RCC 7860 (cell line): ENCODE measurements at regions not wholly inside any gene's neighbourhood (a gene's known extent, or its start where the extent isn't known, plus 50 kb on each side); places are given as distances from the start of the nearest gene placed in this dataset.
"Not testable (repeated sequence)": the region's sequence is repeated elsewhere in the genome, so short reads cannot be mapped to it uniquely, and the experiment has no call there.

Experiments
- DNase-seq: peaks from one replicate; pipeline ENCODE4 v3.0.0-alpha.2; 2015; ENCODE audit warnings: low spot score
- FAIRE-seq: peaks from 2 replicates; lab custom pipeline; 2012; peaks lifted over from hg19 to GRCh38; lab: Jason Lieb, UNC

DNA sequence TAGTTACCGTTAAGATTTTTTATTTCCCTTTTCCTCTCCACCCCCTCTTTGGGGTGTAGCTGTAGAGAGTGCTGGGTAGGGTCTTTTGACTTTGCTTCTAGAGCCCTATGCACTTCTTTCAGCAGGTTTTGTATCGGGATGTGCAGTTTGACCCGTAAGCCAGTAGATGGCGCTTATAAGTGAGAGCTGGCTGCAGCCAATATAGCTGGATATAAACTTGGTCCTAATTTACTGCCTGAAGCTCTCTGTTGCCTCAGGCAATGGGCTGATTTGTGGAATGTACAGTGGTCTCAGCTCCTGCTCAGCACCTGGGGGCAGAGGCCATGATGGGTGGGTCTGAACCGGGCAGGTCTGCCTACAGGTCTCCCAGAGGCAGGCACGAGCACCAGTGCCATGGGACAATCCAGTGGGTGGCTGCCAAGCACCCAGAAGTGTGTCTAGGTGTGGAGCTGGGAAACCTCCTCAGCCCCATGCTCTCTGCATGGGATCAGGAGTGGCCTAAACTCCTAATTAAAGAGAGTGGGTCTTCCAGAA is 146.5 kb downstream of the SPANXN1 start:
- DNase-seq = peak; percentile 4
- no peak for FAIRE-seq

- DNase-seq (no peak), FAIRE-seq (no peak)
These were observed 147.0 kb downstream of the SPANXN1 start for GRCh38 chrX:145394344-145394743.

DNA sequence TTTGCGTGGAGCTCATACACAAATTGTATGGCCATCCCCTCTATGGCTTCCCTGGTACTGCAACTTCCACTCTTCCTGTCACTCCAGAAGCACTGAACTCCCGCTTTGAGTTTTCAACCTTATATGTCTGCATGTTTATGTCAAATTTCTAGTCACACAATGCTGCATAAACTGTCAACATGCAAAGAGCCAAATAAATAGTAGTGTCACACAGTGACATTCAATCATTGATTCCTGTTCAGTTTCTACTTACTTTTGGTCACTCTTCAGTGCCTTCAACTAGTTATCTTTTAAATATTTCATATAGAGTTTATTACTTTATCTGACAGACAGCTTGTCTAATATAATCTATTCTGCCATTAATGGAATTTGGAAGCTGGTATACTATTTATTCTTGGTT is 149.3 kb downstream of the SPANXN1 start:
- no peak for DNase-seq
- no peak for FAIRE-seq

DNA sequence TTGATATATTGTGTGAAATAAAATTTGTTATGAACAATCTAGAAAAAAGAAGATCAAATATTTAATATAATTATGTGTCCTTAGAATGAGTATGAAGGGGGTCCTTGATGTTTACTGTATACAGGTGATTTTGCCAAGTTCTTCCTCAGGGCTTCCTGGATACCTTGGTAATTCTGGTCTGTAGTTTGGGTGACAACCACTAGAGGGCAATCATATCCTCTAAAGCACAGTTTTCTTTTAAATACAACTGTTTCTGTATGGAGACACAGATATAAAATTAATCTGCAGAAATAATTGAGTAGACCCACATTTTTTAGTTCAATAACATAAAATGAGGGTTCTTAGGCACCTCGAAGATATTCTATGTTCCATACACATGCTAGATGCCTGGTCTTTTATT is 157.7 kb downstream of the SPANXN1 start:
- peak; percentile 11 for DNase-seq
- FAIRE-seq = peak; percentile 73

GRCh38 chrX:145410622-145411021 is 163.3 kb downstream of the SPANXN1 start:
- DNase-seq = no peak
- no peak for FAIRE-seq

DNA sequence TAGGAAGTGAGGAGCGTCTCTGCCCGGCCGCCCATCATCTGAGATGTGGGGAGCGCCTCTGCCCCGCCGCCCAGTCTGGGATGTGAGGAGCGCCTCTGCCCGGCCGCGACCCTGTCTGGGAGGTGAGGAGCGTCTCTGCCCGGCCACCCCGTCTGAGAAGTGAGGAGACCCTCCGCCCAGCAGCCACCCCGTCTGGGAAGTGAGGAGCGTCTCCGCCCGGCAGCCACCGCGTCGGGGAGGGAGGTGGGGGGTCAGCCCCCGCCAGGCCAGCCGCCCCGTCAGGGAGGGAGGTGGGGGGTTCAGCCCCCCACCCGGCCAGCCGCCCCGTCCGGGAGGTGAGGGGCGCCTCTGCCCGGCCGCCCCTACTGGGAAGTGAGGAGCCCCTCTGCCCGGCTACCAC is 188.9 kb downstream of the SPANXN1 start:
- DNase-seq, FAIRE-seq: not testable (repeated sequence)

DNA sequence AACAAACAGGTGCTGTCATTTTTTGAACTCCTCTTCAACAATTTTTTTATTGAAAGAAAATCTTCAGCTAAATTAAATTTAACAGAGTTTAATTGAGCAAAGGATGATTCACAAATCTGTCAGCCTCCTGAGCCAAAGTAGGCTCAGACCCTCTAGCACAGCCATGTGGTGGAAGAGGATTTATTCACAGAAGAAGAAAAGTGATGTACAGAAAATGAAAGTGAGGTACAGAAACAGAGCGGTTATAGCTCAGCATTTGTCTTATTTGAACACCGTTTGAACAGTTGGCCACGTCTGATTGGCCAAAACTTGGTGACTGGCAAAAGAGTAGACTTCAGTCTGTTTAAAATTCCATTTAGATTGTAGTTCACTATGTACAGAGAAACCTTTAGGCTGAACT is 217.3 kb downstream of the SPANXN1 start:
- no peak for DNase-seq
- no peak for FAIRE-seq

DNA sequence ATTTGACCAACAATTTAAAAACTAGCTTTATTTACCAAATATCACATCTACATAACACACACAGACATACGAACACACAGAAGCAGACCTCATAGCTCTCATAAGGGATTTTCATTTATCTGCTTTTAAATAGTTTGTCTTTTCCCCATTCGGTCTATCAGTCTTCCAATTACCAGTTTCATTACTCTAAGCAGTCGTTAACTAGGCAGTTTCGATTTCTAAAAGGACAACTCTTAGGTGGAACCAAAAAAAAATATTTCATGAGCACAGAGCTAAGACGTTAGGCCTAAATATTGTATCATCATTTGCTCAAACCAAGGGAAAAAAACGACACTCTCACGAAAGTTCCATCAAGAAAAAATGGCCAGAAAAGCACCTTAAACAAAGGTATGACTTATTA is 228.4 kb downstream of the SPANXN1 start:
- FAIRE-seq = no peak
- DNase-seq = no peak

DNA sequence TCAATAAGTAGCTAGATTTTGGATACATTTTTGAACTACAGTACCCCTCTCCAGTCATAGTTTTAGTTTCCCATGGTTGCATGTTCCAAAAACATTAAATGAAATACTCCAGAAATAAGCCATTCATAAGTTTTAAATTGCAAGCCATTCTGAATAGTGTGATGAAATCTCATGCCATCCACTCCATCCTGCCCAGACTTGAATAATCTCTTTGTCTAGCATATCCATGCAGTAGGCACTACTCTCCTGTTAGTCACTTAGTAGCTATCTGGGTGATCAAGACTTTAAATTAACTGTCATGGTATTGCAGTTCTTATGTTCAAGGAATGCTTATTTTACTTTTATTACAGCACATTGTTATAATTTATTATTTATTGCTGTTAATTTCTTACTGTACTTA is 237.4 kb downstream of the SPANXN1 start:
- no peak for DNase-seq
- FAIRE-seq = no peak

- no peak for DNase-seq
- no peak for FAIRE-seq
These were observed 255.4 kb downstream of the SPANXN1 start for GRCh38 chrX:145502670-145503069.

GRCh38 chrX:145506214-145506613 is 258.9 kb downstream of the SPANXN1 start:
- no peak for FAIRE-seq
- no peak for DNase-seq

GRCh38 chrX:145524931-145525330 is 277.6 kb downstream of the SPANXN1 start:
- DNase-seq = no peak
- no peak for FAIRE-seq

- no peak for FAIRE-seq
These were observed 285.0 kb downstream of the SPANXN1 start for GRCh38 chrX:145532176-145532780.

GRCh38 chrX:145533534-145533933 is 284.1 kb upstream of the SLITRK2 start:
- no peak for DNase-seq

More at GRCh38 chrX:145532176-145532780, 285.0 kb downstream of the SPANXN1 start:
- no peak for DNase-seq

GRCh38 chrX:145549496-145549895 is 268.1 kb upstream of the SLITRK2 start:
- DNase-seq (no peak), FAIRE-seq (no peak)

More at GRCh38 chrX:145533534-145533933, 284.1 kb upstream of the SLITRK2 start:
- no peak for FAIRE-seq

- DNase-seq (no peak), FAIRE-seq (no peak)
These were observed 265.0 kb upstream of the SLITRK2 start for GRCh38 chrX:145552643-145553042.

DNA sequence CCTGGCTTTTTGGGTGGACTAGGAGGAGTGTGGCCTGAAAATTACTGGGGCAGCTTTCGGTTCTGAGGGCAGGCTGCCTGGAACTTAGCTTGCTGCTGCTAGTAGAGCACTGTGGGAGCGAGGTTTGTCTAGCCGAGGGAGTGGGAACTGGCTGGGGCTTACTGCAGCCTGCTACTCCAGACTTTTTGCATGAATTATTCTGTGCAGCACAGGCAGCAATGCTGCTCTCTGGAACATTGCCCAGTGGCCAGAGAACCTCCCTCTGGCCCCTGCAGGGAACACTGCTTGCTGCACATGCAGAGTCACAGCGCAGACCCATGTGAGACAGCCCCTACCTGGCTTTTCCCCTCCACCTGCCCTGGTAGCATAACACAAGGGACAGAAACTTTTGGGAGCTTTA is 263.9 kb upstream of the SLITRK2 start:
- DNase-seq = no peak
- no peak for FAIRE-seq

GRCh38 chrX:145563159-145563558 is 254.5 kb upstream of the SLITRK2 start:
- FAIRE-seq = no peak
- DNase-seq = no peak

- FAIRE-seq = peak; percentile 88
- DNase-seq = peak; percentile 75
These were observed 207.6 kb upstream of the SLITRK2 start for GRCh38 chrX:145609951-145610511.

DNA sequence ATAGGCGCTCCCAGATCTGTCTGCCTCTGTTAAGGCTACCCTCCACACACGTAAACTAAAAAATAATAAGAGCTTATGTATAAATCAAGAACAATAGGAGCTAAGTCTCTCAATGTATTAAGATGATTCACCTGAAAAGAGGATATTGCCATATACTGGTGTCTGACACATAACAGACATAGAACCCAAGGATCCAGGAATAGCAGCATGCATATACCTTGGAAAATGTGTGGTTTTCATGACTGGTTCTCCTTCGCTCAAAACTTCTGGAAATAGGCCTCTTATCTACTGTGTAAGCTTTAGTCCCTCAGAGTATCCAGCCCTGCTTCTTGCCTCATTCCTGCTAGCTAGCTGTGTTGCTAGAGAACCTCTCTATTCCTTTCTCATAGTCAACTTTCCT is 203.7 kb upstream of the SLITRK2 start:
- DNase-seq (no peak), FAIRE-seq (no peak)

DNA sequence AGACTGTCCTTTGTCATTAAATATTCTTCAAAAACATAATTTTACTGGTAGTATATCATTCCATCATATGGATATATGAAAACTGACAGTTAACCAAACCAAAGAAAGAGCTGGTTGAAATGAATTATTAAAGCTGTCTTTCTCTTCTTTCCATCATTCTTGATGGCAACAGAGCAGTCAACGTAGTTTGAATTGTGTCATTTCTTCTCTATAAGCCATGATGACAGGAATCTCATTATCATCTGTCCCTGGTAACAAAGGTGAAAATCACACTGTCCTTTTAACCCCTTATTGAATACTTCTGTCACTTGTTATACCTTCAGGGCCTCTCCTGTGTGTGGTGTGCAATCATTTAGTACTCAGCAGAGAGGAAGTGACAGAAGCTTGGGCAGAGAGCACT is 197.0 kb upstream of the SLITRK2 start:
- no peak for FAIRE-seq
- no peak for DNase-seq

DNA sequence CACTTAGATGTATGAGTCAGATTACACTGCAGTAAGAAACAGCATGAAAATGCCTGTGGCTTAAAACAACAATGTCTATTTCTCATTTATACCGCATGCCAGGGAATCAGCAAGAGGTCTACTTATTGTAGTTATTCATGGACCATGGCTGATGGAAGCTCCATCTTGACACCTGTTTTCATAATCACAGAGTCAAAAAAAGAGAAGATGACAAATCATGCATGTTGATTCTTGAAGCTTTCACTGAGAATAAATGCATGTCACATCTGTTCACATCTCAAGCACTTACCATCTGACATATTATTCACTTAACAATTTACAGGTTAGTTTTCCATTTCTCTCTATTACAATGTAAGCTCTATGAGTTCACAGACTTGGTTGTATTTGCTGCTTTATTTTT is 194.2 kb upstream of the SLITRK2 start:
- FAIRE-seq (no peak), DNase-seq (no peak)

GRCh38 chrX:145630081-145630480 is 187.5 kb upstream of the SLITRK2 start:
- FAIRE-seq = no peak

More at GRCh38 chrX:145630081-145630480, 187.5 kb upstream of the SLITRK2 start:
- DNase-seq = no peak
